SK-N-SH treated with all-trans-retinoic acid at 6 μM for 48 hours (cell line): ENCODE measurements at regions not wholly inside any gene's neighbourhood (a gene's known extent, or its start where the extent isn't known, plus 50 kb on each side); places are given as distances from the start of the nearest gene placed in this dataset.

ENCODE experiments used
- ATAC-seq: fragments of 200-7000 bp; cut with Tn5 transposase; 3 replicates; pipeline ENCODE4 v1.9.1; 2020; ENCODE audit warnings: mild to moderate bottlenecking, moderate library complexity
- ARNTL ChIP-seq: fragments of 450-650 bp; formaldehyde crosslinking; IDR thresholded peaks from 2 replicates; pipeline ENCODE4 v1.5.0; 2020; ENCODE audit warnings: low read depth, mild to moderate bottlenecking, moderate library complexity, borderline replicate concordance
- BACH2 ChIP-seq: fragments of 250-450 bp; sonication (Bioruptor Pico); IDR thresholded peaks from 2 replicates; pipeline ENCODE4 v1.9.0; 2021; ENCODE audit warnings: mild to moderate bottlenecking, borderline replicate concordance
- CSDC2 ChIP-seq: fragments of 250-450 bp; sonication (Bioruptor Pico); IDR thresholded peaks from 2 replicates; pipeline ENCODE4 v1.5.0; 2020; ENCODE audit warnings: mild to moderate bottlenecking, moderate library complexity
- ESRRG ChIP-seq: fragments of 250-450 bp; sonication (Bioruptor Pico); IDR thresholded peaks from 2 replicates; pipeline ENCODE4 v1.6.1; 2021; ENCODE audit warnings: mild to moderate bottlenecking
- GLIS3 ChIP-seq: fragments of 250-450 bp; sonication (Bioruptor Pico); IDR thresholded peaks from 2 replicates; pipeline ENCODE4 v1.5.0; 2020; ENCODE audit warnings: mild to moderate bottlenecking, moderate library complexity
- ISL1 ChIP-seq: fragments of 250-450 bp; sonication (Bioruptor Pico); IDR thresholded peaks from 2 replicates; pipeline ENCODE4 v2.1.2; 2022; ENCODE audit warnings: mild to moderate bottlenecking, moderate library complexity
- OSR1 ChIP-seq: fragments of 250-450 bp; sonication (Bioruptor Pico); IDR thresholded peaks from 2 replicates; pipeline ENCODE4 v1.8.0; 2022; ENCODE audit warnings: moderate library complexity, mild to moderate bottlenecking, inconsistent platforms
- PPARA ChIP-seq: fragments of 250-450 bp; sonication (Bioruptor Pico); IDR thresholded peaks from 2 replicates; pipeline ENCODE4 v1.5.0; 2020; ENCODE audit warnings: mild to moderate bottlenecking, borderline replicate concordance
- RARB ChIP-seq: fragments of 250-450 bp; sonication (Bioruptor Pico); IDR thresholded peaks from 2 replicates; pipeline ENCODE4 v1.8.0; 2021; ENCODE audit warnings: mild to moderate bottlenecking, moderate library complexity
- SNAI2 ChIP-seq: fragments of 250-450 bp; sonication (Bioruptor Pico); IDR thresholded peaks from 2 replicates; pipeline ENCODE4 v1.5.0; 2020; ENCODE audit warnings: mild to moderate bottlenecking, moderate library complexity
- TCF4 ChIP-seq: fragments of 250-450 bp; sonication (Bioruptor Pico); IDR thresholded peaks from 2 replicates; pipeline ENCODE4 v1.8.0; 2021; ENCODE audit warnings: mild to moderate bottlenecking, moderate library complexity, borderline replicate concordance
- TOX ChIP-seq: fragments of 250-450 bp; sonication (Bioruptor Pico); IDR thresholded peaks from 2 replicates; pipeline ENCODE4 v1.8.0; 2021; ENCODE audit warnings: mild to moderate bottlenecking, moderate library complexity, borderline replicate concordance
- ZFP3 ChIP-seq: fragments of 250-450 bp; sonication (Bioruptor Pico); IDR thresholded peaks from 2 replicates; pipeline ENCODE4 v1.5.0; 2020; ENCODE audit warnings: mild to moderate bottlenecking, moderate library complexity
- ZFP30 ChIP-seq: fragments of 450-650 bp; formaldehyde crosslinking; IDR thresholded peaks from 2 replicates; pipeline ENCODE4 v1.5.0; 2022; ENCODE audit warnings: mild to moderate bottlenecking, moderate library complexity
- ZNF565 ChIP-seq: fragments of 450-650 bp; formaldehyde crosslinking; conservative IDR thresholded peaks from 2 replicates; pipeline ENCODE4 v1.5.0; 2020; ENCODE audit warnings: low read depth, mild to moderate bottlenecking, moderate library complexity
- ZNF70 ChIP-seq: fragments of 450-650 bp; formaldehyde crosslinking; IDR thresholded peaks from 2 replicates; pipeline ENCODE4 v1.5.0; 2020; ENCODE audit warnings: mild to moderate bottlenecking, moderate library complexity
- TF ChIP-seq, protein P1 (sequence below): fragments of 250-450 bp; sonication (Bioruptor Pico); IDR thresholded peaks from 2 replicates; pipeline ENCODE4 v1.5.0; 2020; ENCODE audit warnings: mild to moderate bottlenecking, moderate library complexity
- TF ChIP-seq, protein P2 (sequence below): fragments of 250-450 bp; sonication (Bioruptor Pico); IDR thresholded peaks from 2 replicates; pipeline ENCODE4 v1.5.1; 2021; ENCODE audit warnings: mild to moderate bottlenecking, moderate library complexity
- TF ChIP-seq, protein P3 (sequence below): fragments of 250-450 bp; sonication (Bioruptor Pico); IDR thresholded peaks from 2 replicates; pipeline ENCODE4 v1.5.1; 2020; ENCODE audit warnings: low read depth, mild to moderate bottlenecking, moderate library complexity
- TF ChIP-seq, protein P4 (sequence below): fragments of 250-450 bp; sonication (Bioruptor Pico); IDR thresholded peaks from 2 replicates; pipeline ENCODE4 v1.8.0; 2021; ENCODE audit warnings: low read depth, mild to moderate bottlenecking, moderate library complexity, borderline replicate concordance

DNA sequence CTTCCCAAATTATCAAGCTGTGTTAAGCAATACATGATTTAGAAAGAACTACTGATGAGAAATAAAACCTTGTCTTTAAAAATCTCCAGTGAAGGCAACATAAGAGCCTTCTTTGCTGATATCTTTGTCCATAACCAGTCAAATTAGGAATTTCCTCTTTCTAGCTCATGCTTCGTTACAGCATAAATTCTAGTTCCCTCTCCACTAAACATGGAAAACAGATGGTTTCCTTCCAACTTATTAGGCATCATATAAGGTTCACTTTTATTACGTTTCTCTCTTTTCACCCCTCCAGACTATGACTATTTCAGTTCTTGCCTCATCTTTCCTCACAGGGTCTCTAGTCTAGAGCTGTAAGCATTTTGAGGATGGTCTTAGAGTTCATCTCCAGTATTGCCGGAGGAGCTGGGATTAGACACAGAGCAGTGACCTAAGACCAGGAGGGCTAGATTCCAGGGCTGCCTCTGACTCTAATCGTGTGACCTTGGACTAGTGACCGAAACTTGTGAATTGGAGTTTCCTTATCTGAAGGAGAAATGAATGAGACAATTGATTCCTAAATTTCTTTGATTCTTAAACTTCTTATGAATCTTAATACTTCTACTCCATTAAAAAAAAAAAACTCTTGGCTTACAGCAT lies 195.5 kb upstream of the APCDD1 start:
- ATAC-seq, result no peak
- TF ChIP-seq ISL1, result no peak

DNA sequence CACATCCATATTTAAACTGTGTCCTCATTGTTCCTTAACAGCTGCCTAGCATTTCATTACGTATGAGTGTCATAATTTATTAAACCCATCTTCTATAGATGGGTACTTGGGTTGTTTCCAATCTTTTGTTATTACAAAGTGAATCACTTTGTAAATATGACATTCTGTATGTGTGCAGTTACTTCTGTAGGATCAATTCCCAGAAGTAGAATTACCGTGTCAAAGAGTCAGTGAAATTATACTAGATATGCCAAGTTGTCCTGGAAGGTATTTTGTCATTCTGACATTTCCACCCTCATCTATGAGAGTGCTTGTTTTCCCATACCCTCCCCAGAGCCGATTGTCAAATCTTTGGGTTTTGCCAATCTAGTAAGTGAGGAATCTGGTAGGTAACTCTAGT lies 194.5 kb upstream of the APCDD1 start:
- TF ChIP-seq SNAI2 (no peak), PPARA (CRISPR knock-in tag) (no peak), OSR1 (CRISPR knock-in tag) (no peak), RARB (CRISPR knock-in tag) (no peak), CSDC2 (CRISPR knock-in tag) (no peak), ZFP3 (CRISPR knock-in tag) (no peak), ZNF70 (CRISPR knock-in tag) (no peak), ZNF565 (CRISPR knock-in tag) (no peak)
- TF ChIP-seq, protein P1, sequence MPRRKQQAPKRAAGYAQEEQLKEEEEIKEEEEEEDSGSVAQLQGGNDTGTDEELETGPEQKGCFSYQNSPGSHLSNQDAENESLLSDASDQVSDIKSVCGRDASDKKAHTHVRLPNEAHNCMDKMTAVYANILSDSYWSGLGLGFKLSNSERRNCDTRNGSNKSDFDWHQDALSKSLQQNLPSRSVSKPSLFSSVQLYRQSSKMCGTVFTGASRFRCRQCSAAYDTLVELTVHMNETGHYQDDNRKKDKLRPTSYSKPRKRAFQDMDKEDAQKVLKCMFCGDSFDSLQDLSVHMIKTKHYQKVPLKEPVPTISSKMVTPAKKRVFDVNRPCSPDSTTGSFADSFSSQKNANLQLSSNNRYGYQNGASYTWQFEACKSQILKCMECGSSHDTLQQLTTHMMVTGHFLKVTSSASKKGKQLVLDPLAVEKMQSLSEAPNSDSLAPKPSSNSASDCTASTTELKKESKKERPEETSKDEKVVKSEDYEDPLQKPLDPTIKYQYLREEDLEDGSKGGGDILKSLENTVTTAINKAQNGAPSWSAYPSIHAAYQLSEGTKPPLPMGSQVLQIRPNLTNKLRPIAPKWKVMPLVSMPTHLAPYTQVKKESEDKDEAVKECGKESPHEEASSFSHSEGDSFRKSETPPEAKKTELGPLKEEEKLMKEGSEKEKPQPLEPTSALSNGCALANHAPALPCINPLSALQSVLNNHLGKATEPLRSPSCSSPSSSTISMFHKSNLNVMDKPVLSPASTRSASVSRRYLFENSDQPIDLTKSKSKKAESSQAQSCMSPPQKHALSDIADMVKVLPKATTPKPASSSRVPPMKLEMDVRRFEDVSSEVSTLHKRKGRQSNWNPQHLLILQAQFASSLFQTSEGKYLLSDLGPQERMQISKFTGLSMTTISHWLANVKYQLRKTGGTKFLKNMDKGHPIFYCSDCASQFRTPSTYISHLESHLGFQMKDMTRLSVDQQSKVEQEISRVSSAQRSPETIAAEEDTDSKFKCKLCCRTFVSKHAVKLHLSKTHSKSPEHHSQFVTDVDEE (CRISPR knock-in tag), result no peak
- TF ChIP-seq, protein P2, sequence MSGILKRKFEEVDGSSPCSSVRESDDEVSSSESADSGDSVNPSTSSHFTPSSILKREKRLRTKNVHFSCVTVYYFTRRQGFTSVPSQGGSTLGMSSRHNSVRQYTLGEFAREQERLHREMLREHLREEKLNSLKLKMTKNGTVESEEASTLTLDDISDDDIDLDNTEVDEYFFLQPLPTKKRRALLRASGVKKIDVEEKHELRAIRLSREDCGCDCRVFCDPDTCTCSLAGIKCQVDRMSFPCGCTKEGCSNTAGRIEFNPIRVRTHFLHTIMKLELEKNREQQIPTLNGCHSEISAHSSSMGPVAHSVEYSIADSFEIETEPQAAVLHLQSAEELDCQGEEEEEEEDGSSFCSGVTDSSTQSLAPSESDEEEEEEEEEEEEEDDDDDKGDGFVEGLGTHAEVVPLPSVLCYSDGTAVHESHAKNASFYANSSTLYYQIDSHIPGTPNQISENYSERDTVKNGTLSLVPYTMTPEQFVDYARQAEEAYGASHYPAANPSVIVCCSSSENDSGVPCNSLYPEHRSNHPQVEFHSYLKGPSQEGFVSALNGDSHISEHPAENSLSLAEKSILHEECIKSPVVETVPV (CRISPR knock-in tag), result no peak
- TF ChIP-seq, all 23 proteins: peak for 0

DNA sequence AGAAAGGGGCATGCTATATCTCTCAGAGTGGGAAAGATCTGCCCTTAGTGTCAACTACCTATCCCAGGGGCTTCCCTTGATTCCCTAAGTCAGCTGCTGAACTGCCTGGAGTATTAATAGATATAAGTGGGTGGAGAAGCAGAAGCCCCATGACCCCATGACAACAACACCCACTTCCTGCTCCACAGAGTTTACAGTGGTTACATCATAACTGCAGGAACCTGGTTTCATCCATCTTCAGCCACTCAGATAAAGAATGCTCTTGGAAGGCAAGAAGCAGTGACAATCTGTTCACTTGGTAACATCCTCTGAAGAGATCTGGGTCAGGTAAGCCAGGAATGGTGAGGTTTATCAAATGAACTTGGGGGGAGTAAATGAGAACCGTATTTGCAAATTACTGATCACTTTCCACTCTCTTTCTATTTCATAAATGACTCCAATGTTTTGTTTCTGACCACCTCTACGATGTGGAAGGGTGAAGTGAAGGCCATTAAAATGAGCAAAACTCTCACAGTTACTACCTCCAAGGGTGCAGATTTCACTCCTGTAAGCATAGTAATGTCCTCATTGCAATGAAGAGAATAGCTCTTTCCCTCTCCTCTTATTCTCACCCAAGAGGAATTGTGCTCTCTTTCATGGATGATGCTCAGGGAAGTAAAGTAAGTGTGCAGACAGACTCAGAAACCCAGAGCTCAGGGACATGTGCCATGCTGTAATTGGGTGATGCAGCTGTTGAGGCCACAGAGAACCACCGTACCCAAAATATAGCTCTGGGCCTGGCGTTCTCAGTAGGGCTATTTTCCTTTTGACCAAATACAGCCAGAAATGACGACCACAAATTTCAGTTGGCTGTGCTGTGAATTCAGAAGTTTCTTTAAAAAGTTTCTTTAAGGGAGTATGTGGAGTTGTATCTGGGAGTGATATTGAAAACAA lies 192.8 kb upstream of the APCDD1 start:
- TF ChIP-seq, protein P2 (CRISPR knock-in tag), result no peak
- TF ChIP-seq, protein P3, sequence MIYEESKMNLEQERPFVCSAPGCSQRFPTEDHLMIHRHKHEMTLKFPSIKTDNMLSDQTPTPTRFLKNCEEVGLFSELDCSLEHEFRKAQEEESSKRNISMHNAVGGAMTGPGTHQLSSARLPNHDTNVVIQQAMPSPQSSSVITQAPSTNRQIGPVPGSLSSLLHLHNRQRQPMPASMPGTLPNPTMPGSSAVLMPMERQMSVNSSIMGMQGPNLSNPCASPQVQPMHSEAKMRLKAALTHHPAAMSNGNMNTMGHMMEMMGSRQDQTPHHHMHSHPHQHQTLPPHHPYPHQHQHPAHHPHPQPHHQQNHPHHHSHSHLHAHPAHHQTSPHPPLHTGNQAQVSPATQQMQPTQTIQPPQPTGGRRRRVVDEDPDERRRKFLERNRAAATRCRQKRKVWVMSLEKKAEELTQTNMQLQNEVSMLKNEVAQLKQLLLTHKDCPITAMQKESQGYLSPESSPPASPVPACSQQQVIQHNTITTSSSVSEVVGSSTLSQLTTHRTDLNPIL, result no peak
- TF ChIP-seq ESRRG (CRISPR knock-in tag) (no peak), TOX (CRISPR knock-in tag) (no peak), BACH2 (CRISPR knock-in tag) (no peak), PPARA (CRISPR knock-in tag) (no peak), CSDC2 (CRISPR knock-in tag) (no peak), TCF4 (no peak), SNAI2 (no peak), RARB (CRISPR knock-in tag) (no peak)
- TF ChIP-seq, protein P4, sequence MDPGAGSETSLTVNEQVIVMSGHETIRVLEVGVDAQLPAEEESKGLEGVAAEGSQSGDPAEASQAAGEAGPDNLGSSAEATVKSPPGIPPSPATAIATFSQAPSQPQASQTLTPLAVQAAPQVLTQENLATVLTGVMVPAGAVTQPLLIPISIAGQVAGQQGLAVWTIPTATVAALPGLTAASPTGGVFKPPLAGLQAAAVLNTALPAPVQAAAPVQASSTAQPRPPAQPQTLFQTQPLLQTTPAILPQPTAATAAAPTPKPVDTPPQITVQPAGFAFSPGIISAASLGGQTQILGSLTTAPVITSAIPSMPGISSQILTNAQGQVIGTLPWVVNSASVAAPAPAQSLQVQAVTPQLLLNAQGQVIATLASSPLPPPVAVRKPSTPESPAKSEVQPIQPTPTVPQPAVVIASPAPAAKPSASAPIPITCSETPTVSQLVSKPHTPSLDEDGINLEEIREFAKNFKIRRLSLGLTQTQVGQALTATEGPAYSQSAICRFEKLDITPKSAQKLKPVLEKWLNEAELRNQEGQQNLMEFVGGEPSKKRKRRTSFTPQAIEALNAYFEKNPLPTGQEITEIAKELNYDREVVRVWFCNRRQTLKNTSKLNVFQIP (CRISPR knock-in tag), result no peak
- ATAC-seq, result no peak

More for the DNA sequence above, 194.5 kb upstream of the APCDD1 start:
- no peak for ATAC-seq

DNA sequence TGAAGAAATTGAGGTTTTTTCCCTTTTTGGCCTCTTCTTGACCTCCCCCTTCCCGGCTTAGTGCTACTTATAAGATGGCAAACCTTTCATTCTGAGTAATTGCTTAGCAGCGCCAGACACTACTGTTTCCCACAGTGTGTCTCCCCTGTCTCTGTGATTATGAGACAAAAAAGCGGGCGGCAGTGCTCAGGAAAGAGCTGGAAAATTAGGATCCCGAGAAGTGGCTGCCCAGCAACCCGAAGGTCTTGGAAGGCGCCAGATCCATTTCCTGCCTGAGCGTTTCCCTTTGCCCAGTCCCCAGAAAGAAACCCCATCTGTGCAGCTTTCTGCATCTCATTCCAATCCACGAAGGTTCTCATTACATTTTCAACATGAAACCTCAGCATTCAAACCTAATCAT lies 191.9 kb upstream of the APCDD1 start:
- no peak for TF ChIP-seq GLIS3 (CRISPR knock-in tag)
- TF ChIP-seq, protein P4 (CRISPR knock-in tag), result no peak
- no peak for TF ChIP-seq TCF4
- no peak for TF ChIP-seq ARNTL (CRISPR knock-in tag)
- no peak for TF ChIP-seq OSR1 (CRISPR knock-in tag)
- TF ChIP-seq ZFP30 (CRISPR knock-in tag), result no peak

More for the DNA sequence above, 191.9 kb upstream of the APCDD1 start:
- ATAC-seq, result no peak
